ENCODE measurements at regions not wholly inside any gene's neighbourhood (a gene's known extent, or its start where the extent isn't known, plus 50 kb on each side); places are given as distances from the start of the nearest gene placed in this dataset.
A peak's percentile ranks its signal among the peaks of the same experiment; 100 is the strongest.
"Not testable (repeated sequence)": the region's sequence is repeated elsewhere in the genome, so short reads cannot be mapped to it uniquely, and the experiment has no call there.

GRCh38 chr4:22573198-22573597 is 57.3 kb upstream of the ADGRA3 start:
- DNase-seq, result no peak

- DNase-seq, result no peak
Observed at GRCh38 chr4:22573641-22574040, 57.8 kb upstream of the ADGRA3 start.

GRCh38 chr4:22574424-22574823 is 58.6 kb upstream of the ADGRA3 start:
- DNase-seq, result no peak

- DNase-seq, result no peak
Observed at GRCh38 chr4:22574880-22575279, 59.0 kb upstream of the ADGRA3 start.

GRCh38 chr4:22587253-22587652 is 71.4 kb upstream of the ADGRA3 start:
- DNase-seq, result no peak

- no peak for DNase-seq
Observed at GRCh38 chr4:22593933-22594332, 78.1 kb upstream of the ADGRA3 start.

- no peak for DNase-seq
Observed at GRCh38 chr4:22595684-22596083, 79.8 kb upstream of the ADGRA3 start.

- DNase-seq, result no peak
Observed at GRCh38 chr4:22596409-22596808, 80.5 kb upstream of the ADGRA3 start.

- no peak for DNase-seq
Observed at GRCh38 chr4:22597471-22597870, 81.6 kb upstream of the ADGRA3 start.

GRCh38 chr4:22598113-22599047 is 82.5 kb upstream of the ADGRA3 start:
- DNase-seq, result not testable (repeated sequence)

- not testable (repeated sequence) for DNase-seq
Observed at GRCh38 chr4:22599228-22599928, 83.5 kb upstream of the ADGRA3 start.

GRCh38 chr4:22599929-22600432 is 84.1 kb upstream of the ADGRA3 start:
- not testable (repeated sequence) for DNase-seq

- DNase-seq, result not testable (repeated sequence)
Observed at GRCh38 chr4:22601638-22602037, 85.8 kb upstream of the ADGRA3 start.

- peak; percentile 9 for DNase-seq
Observed at GRCh38 chr4:22607382-22607781, 85.4 kb upstream of the GBA3 start.

GRCh38 chr4:22609951-22610525 is 82.7 kb upstream of the GBA3 start:
- not testable (repeated sequence) for DNase-seq

- DNase-seq, result no peak
Observed at GRCh38 chr4:22614114-22614513, 78.6 kb upstream of the GBA3 start.

GRCh38 chr4:22616516-22616915 is 76.2 kb upstream of the GBA3 start:
- DNase-seq, result no peak

GRCh38 chr4:22620144-22620543 is 72.6 kb upstream of the GBA3 start:
- not testable (repeated sequence) for DNase-seq

GRCh38 chr4:22621970-22622369 is 70.8 kb upstream of the GBA3 start:
- not testable (repeated sequence) for DNase-seq

- DNase-seq, result not testable (repeated sequence)
Observed at GRCh38 chr4:22624002-22624401, 68.7 kb upstream of the GBA3 start.

- no peak for DNase-seq
Observed at GRCh38 chr4:22625311-22625710, 67.4 kb upstream of the GBA3 start.

GRCh38 chr4:22627851-22628250 is 64.9 kb upstream of the GBA3 start:
- DNase-seq, result not testable (repeated sequence)
